Activated naive CD4-positive, alpha-beta T cell (primary cell): ENCODE measurements at regions not wholly inside any gene's neighbourhood (a gene's known extent, or its start where the extent isn't known, plus 50 kb on each side); places are given as distances from the start of the nearest gene placed in this dataset.
"Not testable (repeated sequence)": the region's sequence is repeated elsewhere in the genome, so short reads cannot be mapped to it uniquely, and the experiment has no call there.

Experiments
- DNase-seq, 4 experiments: peaks; one replicate each; lab custom pipeline; 2025; lab: John Stamatoyannopoulos, UW

DNA sequence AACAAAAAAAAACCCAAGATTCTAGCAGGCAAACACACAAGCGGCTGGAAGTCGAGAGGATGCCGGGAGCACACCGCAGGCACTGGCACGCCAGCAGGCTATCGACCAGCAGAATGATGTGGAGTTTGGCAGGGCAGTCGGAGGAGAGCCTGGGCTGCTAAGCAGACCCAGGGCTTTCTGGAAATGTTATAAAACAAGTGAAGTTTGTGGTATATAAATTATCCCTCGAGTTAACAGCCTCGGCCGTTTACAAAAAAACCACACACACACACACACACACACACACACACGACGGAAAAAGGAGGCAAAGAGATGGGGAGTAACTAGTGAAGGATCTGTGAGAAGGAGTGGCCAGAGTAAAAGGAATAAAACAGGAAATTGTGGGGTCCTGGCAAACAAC, 87.2 kb upstream of the IVNS1ABP start:
- no peak for DNase-seq

DNA sequence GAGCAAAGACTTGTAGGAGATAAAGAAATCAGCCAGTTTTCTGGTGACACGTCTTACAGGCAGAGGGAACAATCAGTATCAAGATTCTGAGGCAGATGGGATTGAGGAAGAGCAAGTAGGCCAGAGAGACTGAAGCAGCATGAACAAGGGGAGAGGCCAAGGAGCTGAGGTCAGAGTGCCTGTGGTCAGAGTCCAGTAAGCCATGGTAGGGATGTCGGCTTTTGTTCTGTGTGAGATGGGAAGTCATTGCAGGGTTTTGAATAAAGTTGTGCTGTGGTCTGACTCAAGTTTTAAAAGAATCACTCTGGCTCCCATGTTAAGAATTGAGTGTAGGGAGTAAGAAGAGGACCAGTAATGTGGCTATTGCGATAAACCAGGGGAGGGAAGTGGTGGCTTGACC, 85.9 kb upstream of the IVNS1ABP start:
- DNase-seq, result no peak

DNA sequence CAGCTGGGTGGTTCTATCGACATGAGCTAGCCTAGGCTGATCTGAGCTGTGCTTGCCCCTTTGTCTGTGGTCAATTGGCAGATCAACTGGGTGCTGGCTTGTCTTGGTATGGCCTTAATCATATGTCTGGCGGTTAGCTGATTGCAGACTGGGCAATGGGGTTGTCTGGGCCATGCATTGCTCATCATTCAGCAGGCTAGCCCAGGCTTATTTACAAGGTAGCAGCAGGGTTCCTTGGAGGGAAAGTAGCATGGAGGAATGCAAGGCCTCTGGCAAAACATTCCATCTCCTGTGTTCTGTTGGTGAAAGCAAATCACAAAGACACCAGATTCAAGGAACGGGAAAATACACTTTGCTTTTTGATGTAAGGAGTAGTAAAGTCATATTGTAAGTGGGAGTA, 84.0 kb upstream of the IVNS1ABP start:
- DNase-seq, result no peak

DNA sequence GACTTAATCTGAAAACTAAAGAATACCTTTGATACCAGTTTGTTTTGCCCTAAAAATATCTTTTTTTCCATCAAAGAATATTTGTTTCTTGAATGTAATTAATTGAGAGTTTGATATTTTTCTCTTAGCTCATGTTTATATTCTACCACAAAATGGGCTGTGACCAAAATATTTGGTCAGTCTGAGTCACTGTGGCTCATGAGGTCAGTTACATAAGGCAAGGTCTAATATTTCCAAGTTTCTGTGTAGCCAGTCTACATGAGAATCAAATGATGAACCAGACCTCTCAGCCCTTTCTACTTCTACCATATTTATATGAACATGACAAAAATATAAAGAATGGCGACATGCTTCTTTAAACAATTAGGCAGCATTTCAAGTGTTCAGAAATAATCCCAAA, 83.0 kb upstream of the IVNS1ABP start:
- no peak for DNase-seq

DNA sequence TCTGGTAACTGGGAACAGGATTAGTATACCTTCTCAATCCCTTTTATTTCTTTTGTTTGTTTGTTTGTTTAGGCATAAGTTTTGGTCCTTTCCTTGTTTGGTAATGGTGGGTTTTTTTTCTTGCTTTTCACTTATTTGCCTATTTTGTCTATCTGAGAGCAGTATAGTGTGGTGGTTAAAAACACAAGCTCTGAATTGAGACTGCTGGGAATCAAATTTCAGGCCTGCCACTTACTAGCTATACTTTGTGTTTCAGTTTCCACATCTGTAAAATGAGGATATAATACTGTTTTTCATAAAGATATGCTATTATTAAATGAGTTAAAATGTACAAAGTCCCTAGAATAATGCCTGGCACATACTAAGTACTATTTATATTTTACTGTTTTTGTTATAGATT, 81.6 kb upstream of the IVNS1ABP start:
- DNase-seq, result no peak

DNA sequence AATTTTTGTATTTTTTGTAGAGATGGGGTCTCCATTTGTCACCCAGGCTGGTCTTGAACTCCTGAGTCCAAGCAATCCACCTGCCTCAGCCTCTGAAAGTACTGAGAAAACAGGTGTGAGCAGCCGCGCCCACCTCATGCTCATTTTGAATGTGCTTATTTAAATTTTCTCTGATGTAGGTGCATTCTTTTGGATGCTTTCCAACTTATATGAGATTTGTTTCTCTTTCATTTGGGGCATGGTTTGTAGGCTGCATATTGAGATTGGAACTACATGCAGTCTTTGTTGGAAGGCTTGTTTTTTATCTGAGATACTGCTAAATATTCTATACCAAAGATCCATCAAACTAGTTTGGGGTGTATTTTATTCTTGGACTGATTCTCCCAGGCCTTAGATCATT, 81.0 kb upstream of the IVNS1ABP start:
- no peak for DNase-seq

DNA sequence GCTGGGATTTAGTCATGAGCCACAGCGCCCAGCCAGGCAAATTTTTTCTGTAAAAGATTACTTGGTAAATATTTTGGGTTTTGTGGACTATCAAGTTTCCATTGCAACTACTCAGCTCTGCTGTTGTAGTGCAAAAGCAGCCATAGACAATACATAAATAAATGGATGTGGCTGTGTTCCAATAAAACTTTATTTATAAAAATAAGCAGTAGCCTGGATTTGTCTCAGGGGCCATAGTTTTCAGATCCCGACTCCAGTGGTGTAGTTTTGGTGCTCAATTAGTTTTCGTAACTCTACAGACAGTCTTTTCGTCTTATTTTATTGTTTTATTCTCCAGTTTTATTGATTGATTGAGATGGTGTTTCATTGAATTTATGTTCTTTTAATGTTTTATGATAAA, 80.1 kb upstream of the IVNS1ABP start:
- DNase-seq, result no peak

DNA sequence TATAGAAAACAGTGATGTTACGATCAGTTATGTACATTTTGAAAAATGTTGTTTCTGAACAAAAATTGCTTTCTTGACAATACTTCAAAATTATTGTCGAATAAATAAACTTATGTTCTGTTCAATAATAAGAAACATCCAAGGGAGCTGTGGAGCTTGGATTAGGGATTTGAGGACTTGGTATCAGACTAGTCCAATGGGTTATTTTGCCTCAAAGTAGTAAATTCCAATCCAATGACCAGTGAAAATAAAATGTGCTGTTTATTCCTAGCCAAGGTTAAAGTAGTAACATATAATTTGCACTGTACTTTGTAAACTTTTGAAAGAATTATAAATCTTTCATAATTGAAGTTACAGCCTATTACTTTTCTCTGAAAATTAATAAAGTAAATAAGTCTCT, 79.1 kb upstream of the IVNS1ABP start:
- DNase-seq, result no peak

DNA sequence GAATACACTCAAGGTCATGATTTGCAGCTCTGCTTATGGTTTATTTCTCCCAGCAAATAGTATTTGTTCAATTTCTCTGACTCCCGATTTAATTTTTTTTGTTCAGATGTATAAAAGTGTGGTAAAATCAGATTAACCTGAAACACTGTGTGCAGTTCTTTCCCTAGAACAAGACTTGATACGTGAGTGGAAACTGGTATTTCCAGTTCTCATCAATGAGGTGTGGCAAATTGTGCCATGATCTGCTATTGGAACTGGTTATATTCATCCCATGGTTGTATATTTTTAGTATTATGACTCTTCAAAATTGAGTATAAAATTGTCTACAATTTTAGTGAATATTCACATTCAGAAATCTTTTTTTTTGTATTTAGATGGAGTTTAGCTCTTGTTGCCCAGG, 76.8 kb upstream of the IVNS1ABP start:
- DNase-seq, result no peak

DNA sequence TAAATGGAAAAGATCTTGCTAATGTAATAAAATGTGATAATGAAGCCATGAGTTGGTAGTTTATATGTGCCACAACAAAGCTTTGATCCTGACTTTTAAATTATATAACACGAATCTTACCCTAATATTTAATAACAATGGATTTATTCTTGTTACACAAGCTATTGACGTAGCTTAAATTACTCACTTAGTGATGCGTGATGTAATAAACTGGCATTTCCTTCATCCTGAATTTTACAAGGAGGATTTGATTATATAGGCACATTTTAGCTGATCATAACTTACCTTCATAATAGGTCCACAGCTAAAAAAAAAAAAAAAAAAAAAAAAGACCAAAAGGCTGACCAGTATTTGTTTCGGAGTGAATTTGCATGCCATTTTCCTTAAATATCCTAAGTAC, 76.2 kb upstream of the IVNS1ABP start:
- no peak for DNase-seq

DNA sequence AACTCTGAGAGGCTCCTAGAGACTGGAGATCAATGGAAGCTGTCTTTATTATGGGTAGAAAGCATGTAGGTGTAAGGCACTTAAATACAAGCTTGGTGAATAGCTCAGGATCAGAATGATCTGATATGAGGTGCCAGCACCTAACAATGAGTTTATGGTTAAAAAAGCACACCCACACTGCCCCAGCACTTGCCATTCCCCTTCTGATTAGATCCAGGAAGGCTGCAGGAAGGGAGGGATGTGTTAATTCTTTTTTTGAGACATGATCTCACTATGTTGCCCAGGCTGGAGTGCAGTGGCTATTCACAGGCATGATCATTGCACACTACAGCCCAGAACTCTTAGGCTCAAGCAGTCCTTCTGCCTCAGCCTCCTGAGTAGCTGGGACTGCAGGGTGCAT, 71.8 kb upstream of the IVNS1ABP start:
- DNase-seq, result no peak

DNA sequence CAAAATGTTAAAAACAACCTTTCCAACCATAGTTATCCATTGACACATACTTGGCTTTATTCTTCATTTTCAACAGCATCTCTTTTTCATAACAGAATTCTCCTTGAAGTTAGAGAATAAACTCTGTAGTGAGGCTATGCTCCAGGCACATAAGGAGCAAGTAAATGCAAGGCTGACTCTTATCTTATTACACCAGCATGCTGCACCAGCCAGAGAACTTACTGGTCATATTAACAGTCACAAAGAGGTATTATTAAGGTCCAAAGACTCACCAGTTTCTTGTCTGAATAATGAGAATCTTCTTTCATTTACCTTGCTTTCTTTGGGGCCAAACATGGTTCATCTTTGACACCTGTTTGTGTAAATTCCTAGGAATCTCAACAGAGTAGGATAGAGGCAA, 71.3 kb upstream of the IVNS1ABP start:
- no peak for DNase-seq

DNA sequence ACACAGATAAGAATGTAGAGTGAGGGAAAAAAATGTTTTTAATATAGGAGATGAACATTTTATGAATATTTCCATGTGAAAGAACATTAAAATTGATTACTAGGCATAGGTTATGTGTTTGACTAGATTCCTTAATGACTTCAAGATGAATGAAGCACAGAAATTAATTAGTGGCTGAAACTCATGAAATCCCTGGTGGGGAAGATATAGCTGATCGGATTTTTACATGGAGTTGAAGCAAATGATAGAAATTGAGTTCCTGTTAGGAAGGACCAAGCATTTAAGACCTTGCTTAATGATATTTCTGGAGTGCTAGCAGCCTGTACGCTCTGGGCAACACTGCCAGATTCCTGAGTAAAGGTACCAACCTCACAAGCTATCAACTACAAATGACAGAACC, 68.9 kb upstream of the IVNS1ABP start:
- DNase-seq, result no peak

DNA sequence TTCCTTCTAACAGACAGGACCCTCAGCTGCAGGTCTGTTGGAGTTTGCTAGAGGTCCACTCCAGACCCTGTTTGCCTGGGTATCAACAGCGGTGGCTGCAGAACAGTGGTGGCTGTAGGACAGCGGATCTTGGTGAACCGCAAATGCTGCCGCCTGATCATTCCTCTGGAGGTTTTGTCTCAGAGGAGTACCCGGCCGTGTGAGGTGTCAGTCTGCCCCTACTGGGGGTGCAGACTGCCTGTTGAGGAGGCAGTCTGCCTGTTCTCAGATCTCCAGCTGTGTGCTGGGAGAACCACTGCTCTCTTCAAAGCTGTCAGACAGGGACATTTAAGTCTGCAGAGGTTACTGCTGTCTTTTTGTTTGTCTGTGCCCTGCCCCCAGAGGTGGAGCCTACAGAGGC, 66.8 kb upstream of the IVNS1ABP start:
- DNase-seq, result not testable (repeated sequence)

DNA sequence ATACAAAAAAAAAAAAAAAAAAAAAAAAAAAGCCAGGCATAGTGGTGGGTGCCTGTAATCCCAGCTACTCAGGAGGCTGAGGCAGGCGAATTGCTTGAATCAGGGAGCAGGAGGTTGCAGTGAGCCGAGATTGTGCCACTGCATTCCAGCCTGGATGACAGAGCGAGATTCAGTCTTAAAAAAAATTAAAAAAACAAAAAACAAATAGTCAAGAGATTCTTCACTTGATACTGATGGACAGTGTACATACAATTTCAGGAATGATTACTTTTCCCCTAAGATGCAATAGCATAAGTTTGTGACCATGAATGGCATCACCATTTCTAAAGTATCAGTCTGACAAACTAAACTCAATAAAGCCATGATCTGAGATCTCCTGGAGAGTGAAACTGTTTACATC, 60.8 kb upstream of the IVNS1ABP start:
- DNase-seq, result no peak

DNA sequence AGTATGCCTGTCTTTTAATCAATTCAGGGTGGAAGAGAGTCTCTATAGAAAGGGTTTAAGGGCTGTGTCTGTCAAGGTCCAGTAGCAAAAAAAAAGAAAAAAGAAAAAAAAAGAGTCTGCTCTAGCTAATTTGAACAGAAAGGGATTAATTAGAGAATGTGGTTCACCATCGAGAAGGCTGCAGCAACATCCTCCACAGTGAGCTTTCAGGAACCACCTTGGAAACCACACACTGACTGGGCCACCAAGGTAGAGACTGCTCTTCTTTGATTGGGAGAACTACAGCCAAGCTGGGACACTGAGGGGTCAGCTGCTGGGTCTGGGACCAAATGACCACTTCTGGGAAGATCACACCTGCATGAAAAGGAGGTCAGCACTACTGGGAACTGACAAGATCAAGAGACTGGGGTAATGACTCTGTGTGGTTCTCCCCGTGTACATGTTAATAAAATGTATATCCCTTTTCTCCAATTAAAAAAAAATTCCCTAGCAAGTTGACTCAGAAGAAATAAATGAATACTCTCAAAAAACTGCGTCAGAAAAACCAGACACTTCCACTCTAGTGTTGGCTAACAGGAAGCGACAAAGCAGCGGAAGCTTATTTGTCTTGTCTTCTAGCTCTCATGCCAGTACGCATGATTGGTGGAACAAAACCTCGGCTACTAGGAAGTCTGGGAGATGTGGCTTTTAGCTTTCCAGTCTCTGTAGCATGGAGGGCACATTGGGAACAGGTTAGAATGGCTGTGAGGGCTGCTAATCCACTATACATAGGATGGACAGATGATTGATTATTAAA, 60.0 kb upstream of the IVNS1ABP start:
- no peak for DNase-seq

DNA sequence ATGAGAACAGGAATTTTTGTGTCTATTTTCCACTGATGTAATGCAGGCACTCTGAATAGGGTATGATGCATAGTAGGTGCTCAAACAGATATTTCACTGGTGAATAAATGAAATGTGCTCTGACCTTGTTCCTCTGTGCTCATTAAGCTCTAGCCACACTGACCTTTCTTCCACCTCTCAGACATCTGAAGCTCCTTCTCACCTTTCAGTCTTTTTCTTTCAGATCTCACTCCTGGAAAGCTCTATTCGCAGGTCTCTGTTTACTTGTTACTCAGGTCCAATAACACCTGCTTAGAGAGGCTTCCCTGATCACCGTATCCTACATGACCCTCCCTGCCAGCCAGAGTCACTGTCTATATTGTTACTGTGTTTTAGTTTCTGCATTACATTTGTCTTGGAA, 59.2 kb upstream of the IVNS1ABP start:
- DNase-seq, result no peak

DNA sequence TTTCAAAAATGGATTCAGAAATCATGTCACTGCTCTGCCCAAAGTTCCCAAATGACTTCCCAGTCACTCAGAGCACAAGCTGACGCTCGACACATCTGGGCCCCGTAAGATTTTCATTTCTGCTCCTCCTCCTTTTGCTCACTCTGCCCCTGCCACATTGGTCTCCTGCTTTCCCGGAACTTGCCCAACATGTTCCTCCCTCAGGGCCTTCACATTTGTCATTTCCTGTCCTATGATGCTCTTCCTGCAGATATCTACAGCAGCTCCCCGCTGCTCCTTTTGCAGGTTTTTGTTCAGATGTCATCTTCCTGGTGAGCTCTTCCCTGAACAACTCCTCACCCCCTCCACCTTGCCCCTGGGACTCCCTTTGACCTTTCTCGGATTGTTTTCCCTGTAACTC, 58.5 kb upstream of the IVNS1ABP start:
- no peak for DNase-seq

DNA sequence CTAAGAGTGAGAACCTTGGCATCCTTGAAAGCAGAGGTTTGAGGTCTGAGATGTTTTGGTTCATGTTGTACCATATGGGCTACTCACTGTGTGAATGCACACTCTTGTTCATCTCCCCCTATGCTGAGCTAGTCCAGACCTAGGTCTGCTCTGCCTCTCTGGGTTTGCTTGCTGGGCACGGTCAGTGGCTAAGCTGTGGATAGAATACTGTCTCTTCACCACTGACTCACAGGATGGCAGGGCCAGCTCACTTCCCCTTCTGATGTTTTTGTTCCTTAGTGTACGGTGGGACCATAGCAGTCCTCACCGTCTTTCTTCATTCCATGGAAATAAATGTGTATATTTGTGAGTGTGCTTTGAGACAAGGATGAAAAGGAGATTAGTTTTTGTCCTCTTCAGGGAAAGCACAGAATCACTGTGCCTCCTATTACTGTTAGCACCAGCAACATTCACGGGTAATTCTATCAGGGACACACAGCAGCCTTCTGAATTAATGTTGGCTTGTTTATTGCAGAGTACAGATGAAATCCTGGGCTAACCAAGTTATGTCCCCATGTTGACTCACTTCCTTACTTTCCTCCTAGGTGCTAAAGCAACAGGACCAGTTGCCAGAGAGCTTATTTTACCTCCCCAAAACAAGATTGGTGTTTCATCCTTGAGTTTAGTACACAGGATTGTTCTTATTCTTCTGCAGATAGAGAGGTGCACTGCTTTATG, 56.9 kb upstream of the IVNS1ABP start:
- no peak for DNase-seq

DNA sequence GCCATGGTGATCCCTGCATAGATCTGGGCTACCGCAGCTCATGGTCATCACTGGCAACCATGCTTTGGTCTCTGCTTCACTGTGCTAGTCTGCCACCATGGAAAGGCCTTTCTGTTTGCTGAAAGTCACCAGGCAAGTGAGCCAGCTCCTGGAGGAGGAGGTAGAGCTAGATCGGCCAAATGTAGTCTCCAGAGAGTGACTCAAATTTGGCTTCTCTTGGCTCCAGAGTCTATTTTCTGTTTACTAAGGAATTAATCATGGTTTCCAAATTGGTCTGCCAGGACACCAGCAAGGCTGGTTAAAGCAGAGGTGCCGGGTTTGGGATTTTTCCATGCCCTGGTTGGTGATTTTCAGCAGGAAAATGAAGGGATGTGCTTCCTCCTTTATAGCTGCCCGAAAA, 52.7 kb upstream of the IVNS1ABP start:
- DNase-seq, result no peak

DNA sequence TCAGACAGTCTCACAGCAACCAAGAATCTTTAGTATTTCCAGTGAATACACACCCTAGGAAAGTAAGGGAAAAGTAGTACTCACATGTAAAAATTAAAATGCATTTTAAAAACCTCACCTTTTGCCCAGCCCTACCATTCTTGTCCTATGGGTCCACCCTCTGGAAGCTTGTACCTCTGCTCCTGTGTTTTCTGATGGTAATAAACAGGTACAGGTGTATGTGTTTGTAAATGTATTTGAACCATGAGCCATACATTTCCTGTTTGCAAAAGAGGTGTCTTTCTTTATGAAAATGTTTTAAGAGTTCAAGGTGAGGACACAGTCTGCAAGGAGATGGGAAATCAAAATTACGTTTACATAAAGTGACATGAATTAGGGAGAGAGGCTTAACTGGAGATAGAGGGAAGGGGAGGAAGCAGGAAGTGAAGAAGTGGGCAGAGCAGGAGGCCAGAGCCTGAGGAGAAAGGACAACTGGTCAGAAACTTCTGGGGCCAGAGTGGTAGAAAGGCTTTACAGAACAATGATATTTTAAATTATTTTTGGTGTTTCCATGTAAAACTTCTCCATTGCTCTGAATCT, 52.0 kb upstream of the IVNS1ABP start:
- DNase-seq, result no peak

DNA sequence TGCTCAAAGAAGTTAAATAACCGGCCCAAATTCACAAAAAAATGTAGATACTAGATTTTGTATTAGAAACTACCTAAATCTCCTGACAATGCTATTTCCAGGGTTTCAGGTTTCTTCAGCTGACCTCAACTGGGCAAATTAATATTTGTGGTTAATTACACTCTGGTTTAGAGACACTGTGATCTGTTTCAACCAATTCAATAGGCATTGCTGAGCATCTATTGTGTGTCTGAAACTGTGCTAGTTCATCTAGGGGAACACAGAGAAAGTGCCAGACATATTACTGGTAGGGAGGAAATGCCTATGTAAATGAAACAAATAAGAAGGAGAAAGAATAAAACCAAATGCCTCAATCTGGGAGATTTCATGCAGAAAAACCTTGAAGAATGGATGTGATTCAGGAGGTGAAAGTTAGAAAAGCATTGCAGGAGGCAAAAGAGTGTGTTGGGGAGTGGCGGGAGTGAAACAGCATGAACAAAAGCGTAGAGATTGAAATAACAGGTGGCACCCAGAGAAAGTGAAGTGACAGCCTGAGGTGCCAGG, 51.3 kb upstream of the IVNS1ABP start:
- DNase-seq, result no peak

DNA sequence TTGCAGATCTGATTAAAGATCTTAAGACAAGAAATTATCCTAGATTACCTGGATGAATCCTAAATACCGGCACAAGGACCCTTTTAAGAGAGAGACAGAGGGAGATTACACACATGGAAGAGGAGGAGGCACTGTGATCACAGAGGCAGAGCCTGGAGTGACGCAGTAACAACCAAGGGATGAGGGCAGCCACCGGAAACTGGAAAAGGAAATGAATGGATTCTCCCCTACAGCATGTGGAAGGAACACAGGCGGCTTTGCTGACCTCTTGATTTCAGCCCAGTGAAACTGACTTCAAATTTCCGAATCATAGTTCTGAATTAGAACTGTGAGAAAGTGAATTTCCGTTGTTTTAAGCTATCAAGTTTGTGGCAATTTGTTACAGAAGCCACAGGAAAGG, 50.2 kb upstream of the IVNS1ABP start:
- DNase-seq, result no peak
